ENCODE measurements at regions not wholly inside any gene's neighbourhood (a gene's known extent, or its start where the extent isn't known, plus 50 kb on each side); places are given as distances from the start of the nearest gene placed in this dataset.

DNA sequence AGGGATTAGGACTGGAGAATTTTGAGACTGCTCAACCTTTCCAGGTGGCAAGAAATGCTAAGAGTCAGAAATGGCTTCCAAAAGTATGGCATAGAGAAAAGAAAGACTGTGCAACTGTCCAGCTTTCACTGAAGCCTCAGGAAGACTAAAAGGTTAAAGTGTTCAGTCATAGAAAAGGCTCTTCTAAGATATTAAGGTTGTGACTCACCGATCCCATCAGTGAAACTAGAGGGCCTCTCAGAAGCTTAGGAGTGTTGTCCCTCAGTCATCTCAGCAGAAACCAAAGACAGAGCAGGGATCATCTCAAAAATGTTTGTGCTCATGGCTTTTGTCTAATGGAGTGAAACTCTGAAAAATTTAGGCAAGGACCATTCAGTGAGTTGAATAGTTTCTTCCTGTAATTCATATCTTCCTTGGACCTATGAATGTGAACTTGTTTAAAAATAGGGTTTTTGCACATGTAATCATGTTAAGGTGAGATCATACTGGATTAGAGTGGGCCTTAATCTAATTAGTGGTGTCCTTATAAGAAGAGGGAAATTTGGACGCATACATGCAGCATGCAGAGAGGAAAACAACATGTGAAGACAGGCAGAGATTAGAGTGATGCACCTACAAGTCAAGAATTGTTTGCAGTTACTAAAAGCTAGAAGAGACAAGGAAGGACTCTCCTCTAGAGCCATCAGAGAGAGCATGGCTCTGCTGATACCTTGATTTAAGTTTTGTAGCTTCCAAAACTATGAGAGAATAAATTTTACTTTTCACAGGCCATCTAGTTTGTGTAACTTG, 71.3 kb downstream of the RPE65 start:
- no peak for DNase-seq

DNA sequence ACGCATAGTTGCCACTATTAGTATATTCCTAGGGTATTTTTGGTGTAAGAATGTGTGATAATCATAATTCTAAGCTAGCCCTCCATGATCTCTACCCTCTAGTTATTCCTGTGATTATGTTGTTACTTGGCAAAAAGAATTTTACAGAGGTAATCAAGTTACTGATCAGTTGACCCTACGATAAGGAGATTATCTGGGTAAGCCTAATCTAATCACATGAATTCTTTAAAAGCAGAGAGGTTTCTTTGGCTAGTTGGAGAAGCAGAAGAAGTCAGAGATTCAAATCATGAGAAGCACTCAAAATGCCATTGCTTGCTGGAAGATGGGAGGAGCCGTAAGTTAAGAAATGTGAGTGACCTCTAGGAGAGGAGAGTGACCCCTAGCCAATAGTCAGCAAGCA, 72.7 kb downstream of the RPE65 start:
- DNase-seq: no peak

DNA sequence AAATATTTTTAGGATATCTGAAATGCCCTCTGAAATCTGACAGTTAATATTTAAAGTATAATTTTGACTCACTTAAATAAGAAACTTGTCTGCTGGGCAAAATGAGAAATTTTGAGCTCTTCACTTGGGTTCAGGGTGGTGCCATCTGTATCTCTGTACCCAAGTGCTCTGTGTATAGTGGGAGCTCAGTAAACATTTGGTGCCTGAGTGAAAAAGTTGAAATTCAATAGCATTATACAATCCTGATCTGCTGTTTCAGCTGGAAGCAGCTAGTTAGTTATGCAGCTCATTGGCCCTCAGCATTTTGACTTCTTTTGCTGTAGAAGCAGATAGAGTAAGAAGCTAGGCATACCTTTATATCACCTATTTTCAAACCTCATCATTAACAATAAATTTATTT, 73.3 kb downstream of the RPE65 start:
- no peak for DNase-seq

DNA sequence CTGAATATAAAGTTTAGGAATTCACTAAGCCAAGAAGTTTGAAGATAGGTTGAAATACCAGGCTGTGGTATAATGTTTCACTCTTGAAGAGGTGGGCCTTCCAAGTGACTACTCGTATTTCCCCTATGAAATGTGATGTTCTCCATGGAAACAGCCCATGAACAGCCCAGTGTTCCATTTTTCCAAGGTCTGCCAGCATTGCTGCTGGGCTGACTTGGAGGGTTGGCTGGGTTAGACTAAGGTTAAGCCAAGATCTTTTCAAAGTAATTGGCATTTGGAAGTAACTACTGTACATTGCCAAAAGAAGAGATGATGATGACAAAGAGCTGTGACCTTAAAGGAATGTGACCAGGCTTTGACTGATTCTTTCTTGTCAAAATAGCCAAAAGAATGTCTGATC, 73.8 kb downstream of the RPE65 start:
- no peak for DNase-seq

- DNase-seq: no peak
Measured at GRCh38 chr1:68373173-68373572, 76.6 kb downstream of the RPE65 start.

- DNase-seq: no peak
Measured at GRCh38 chr1:68372487-68372886, 77.3 kb downstream of the RPE65 start.

DNA sequence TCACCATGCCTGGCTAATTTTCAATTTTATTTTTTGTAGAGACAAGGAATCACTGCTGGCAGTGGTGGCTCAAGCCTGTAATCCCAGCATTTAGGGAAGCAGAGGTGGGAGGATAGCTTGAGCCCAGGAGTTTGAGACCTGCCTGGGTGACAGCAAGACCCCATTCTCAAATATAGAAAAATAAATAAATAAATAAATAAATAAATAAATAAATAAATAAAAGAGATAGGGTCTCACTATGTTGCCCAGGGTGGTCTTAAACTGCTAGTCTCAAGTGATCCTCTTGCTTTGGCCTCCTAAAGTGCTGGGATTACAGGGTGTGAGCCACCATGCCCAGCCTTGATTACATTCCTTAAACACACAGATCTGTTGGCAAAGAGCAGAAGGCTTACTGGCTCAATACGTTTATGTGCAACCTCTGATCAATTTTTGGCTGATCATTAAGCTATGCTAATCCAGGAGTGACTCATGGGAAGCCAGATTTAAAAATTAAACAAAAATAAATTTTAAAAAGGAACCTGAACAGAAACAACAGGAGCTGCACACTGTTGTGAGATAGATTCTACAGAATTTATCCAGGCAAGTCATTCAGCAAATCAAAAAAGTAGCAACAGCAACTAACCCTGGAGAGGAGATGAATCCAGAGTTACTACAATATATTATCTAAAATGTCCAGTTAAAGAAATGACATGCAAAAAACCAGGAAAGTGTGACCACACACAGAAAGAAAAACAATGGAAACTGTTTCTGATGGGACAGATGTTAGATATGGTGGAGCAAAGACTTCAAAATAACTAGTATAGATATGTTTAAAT, 79.4 kb downstream of the RPE65 start:
- DNase-seq: no peak

DNA sequence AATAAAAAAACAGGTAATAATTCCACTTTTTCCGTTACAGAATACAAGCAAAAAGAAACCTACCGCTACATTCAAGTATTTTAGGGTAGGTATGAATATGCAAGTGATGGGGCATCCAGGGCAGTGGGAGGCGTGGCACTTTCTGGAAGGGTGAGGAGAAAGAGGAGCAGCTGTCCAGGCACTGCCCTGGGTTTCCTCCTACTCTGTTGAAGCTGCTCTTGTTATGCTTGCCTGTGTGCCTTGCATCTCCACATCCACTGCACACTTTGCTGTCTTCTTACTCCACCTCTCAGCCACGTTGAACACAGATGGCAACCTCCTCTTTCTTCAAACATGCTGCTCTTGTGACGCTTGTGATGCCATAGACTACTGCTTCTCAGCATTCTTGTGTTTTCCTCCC, 83.2 kb downstream of the RPE65 start:
- DNase-seq: no peak

- DNase-seq: no peak
Measured at GRCh38 chr1:68365709-68366382, 83.9 kb downstream of the RPE65 start.

DNA sequence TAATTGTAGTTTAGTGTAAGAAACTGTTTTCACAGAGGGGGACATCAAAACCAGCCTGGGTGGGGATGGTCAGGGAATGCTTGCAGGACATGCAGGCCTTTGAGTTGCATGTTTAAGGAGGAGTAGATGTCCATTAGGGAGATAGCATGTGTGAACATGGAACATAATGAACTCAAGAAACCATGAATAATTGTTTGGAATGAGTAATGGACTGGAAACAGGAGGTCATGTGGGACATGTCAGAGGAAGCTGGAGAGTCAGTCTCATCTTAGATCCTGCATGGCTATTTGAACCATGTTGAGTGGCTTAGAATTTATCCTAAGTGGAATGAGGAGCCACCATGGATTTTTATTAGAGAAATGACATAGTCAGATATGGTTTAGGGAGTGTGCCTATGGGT, 86.4 kb downstream of the RPE65 start:
- no peak for DNase-seq

DNA sequence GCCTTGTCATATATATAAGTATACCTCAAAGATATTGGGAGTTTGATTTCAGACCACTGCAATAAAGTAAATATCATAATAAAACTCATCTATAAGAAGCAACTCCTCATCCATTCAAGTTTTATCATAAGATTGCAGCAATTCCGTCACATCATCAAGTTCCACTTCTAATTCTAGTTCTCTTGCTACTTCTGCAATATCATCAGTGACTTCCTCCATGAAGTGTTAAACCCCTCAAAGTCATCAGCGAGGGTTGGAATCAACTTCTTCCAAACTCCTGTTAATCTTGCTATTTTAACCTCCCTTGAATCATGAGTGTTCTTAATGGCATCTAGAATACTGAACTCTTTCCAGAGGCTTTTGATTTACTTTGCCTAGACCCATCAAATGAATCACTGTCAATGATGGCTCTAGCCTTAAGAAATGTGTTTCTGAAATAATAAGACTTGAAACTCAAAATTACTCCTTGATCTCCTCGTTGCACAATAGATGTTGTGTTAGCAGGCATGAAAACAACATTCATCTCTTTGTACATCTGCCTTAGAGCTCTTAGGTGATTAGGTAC, 88.3 kb downstream of the RPE65 start:
- DNase-seq: no peak

DNA sequence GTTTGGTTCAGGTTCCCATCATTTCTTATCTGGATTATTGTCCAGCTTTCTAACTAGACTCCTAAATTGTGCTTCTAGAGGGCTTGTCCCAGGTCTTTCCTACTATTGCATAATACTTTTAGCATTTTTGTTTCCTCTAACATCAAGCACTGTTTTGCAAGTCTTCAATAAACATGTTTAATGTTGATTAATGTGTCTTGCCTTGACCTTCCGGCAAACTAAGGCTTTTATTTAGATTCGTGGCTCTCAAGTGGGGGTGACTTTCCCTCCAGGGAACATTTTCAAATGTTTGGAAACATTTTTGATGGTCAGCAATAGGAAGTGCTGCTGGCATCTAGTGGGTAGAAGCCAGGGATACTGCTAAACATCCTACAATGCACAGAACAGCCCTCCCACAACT, 90.7 kb downstream of the RPE65 start:
- no peak for DNase-seq

- DNase-seq: peak in 1 of 2 experiments; percentile 3
Measured at GRCh38 chr1:68358439-68358838, 91.3 kb downstream of the RPE65 start.

DNA sequence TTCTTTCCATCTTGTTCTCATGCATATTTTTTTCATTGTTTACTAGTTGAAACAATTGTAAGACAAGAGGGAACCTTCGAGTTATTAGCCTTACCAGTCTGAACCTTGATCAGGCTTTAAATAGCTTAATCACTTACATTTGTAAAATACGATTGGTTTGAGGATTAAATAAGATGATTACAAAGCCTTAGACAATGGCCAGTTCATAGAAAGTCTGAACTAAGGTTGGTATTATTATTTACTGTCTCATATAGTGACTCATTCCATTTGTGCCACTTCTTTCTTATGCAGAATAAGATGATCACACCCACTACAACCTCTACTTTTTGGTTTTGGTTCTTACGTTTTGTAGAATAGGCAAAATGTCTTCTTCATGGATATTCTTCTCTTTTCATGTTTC, 94.1 kb downstream of the RPE65 start:
- DNase-seq: no peak

DNA sequence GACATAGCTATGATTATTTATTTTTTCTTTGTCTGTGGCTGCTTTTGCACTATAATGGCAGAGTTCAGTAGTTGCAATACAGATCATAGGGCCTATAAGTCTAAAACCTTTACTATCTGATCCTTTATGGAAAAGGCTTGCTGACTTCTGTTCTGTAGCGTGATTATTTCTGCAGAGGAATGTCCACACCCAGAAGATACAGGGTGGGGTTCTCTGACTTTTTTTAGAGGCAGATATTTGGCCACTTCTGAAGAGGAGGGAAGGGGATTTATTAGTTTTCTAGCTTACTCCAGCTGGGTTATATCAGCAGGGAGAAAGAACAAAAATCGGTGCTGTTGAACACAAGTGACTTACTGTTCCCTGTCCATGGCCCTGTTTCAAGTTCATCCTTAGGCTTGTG, 97.6 kb downstream of the RPE65 start:
- no peak for DNase-seq

- DNase-seq: no peak
Measured at GRCh38 chr1:68347415-68347814, 102.3 kb downstream of the RPE65 start.

GRCh38 chr1:68346188-68346808, 103.5 kb downstream of the RPE65 start:
- peak in 1 of 2 experiments; percentile 21 for DNase-seq

DNA sequence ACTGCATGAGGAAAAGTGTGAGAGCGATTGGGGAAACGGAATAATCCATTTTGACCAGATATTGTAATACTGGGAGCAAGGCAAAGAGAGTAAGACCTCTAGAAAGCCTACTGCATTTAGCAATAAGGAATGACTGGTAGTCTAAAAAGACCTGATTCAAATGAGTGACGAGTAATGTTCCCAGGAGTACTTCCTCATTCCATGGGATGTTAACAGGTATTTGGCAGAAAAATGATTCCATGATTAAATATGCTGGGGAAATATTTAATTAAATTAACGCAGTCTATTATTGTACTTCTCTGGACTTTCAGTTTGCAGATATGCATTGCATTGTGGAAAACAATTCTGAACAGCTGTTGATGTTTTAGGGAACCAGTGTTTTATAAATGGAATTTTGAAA, 105.5 kb downstream of the RPE65 start:
- DNase-seq: no peak

- DNase-seq: no peak
Measured at GRCh38 chr1:68340951-68341350, 108.6 kb upstream of the WLS start.

GRCh38 chr1:68339505-68339904, 107.2 kb upstream of the WLS start:
- DNase-seq: no peak

DNA sequence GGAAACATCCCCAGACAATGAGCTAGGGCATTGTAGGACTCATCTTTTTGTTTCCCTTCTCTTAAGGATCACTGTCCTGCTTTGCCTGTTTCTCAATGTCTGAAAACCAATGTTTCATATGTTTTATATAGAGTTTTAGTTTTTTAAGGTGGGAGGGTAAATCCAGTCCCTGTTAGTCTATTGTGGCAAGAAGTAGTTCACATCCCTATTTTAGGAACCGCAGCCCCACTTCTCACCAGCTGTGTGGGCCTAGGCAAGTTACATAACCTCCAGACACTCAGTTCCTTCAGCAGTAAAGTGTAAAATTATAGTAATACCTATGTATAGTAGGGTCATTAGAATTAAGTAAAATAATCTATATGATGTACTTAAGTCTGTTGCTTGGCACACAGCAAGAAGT, 105.8 kb upstream of the WLS start:
- DNase-seq: no peak

DNA sequence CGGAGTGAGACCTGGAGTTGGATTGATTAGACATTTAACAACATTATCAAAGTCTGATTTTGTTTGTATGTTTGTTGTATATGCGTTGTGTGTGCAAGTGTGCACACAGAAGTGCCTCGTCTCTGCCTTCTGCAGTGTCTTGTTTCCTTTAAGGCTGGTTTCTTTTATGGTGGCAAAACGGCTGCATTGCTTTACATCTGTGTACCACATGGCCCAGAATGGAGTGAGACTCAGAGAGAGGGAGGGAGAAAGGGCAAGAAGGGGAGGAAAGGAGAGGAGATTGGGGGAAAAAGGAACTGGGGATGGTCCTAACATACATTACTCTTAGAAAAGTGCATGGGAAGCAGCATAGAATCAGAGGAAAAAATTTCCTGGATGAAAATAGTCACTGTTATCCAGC, 99.7 kb upstream of the WLS start:
- DNase-seq: no peak
